OCI-LY7 (cell line): ENCODE measurements at regions not wholly inside any gene's neighbourhood (a gene's known extent, or its start where the extent isn't known, plus 50 kb on each side); places are given as distances from the start of the nearest gene placed in this dataset.

Experiments used
- BruUV-seq: library from RNA; stranded (reverse); fragments of 400-500 nt; replicated peaks from 2 replicates; lab custom pipeline; 2021; lab: Mats Ljungman, UMichigan
- CTCF ChIA-PET: fragments of 300-600 bp; sonication (Branson Sonifier 250); formaldehyde crosslinking; loops from one replicate; lab custom pipeline; 2022; ENCODE audit warnings: antibody characterized with exemption; ENCODE audit not compliant: unreplicated experiment; lab: Charles Lee
- POLR2A ChIA-PET: fragments of 300-600 bp; sonication (Branson Sonifier 250); formaldehyde crosslinking; loops from one replicate; lab custom pipeline; 2022; ENCODE audit warnings: antibody characterized with exemption; lab: Charles Lee
- DNase-seq: peaks from one replicate; pipeline ENCODE4 v3.0.0-alpha.2; 2015; ENCODE audit warnings: low spot score
- H2AFZ ChIP-seq: fragments of 200-600 bp; sonication (generic), shearing (Covaris generic); 2 replicates; pipeline ENCODE4 v1.6.1; 2014; ENCODE audit warnings: mild to moderate bottlenecking, antibody characterized with exemption, low read length, moderate library complexity
- H3K27ac ChIP-seq: fragments of 200-600 bp; sonication (generic); 2 replicates; pipeline ENCODE4 v1.5.1; 2014; ENCODE audit warnings: mixed run types, low read depth, mild to moderate bottlenecking, moderate library complexity, low read length, inconsistent platforms; ENCODE audit not compliant: poor library complexity, severe bottlenecking
- H3K36me3 ChIP-seq: fragments of 200-600 bp; sonication (generic); 2 replicates; pipeline ENCODE4 v1.6.1; 2014; ENCODE audit warnings: mild to moderate bottlenecking, antibody characterized with exemption, low read length, moderate library complexity, mixed read lengths; ENCODE audit not compliant: insufficient read depth
- H3K4me1 ChIP-seq: fragments of 200-600 bp; sonication (generic); 2 replicates; pipeline ENCODE4 v1.5.1; 2014; ENCODE audit warnings: mild to moderate bottlenecking, low read length; ENCODE audit not compliant: insufficient read depth, poor library complexity, severe bottlenecking
- H3K4me2 ChIP-seq: fragments of 200-600 bp; sonication (generic); 2 replicates; pipeline ENCODE4 v1.6.1; 2014; ENCODE audit warnings: mild to moderate bottlenecking, low read length
- H3K4me3 ChIP-seq: fragments of 200-600 bp; sonication (generic); 2 replicates; pipeline ENCODE4 v1.5.1; 2014; ENCODE audit warnings: mild to moderate bottlenecking, low read depth, low read length; ENCODE audit not compliant: poor library complexity, severe bottlenecking
- H3K79me2 ChIP-seq: fragments of 200-600 bp; sonication (generic); 2 replicates; pipeline ENCODE4 v1.6.1; 2016; ENCODE audit warnings: low read depth, mild to moderate bottlenecking, low read length, moderate library complexity, mixed read lengths; ENCODE audit not compliant: insufficient read depth
- H3K9me2 ChIP-seq: fragments of 200-600 bp; sonication (generic); 2 replicates; pipeline ENCODE4 v1.6.1; 2016; ENCODE audit warnings: mild to moderate bottlenecking, low read length, mixed read lengths; ENCODE audit not compliant: insufficient read depth
- H3K9me3 ChIP-seq: fragments of 200-600 bp; sonication (generic); 2 replicates; pipeline ENCODE4 v1.6.1; 2014; ENCODE audit warnings: mild to moderate bottlenecking, mixed run types, low read length, mixed read lengths
- H4K20me1 ChIP-seq: fragments of 200-600 bp; sonication (generic); 2 replicates; pipeline ENCODE4 v1.6.1; 2014; ENCODE audit warnings: mild to moderate bottlenecking, antibody characterized with exemption, low read length, moderate library complexity, mixed read lengths; ENCODE audit not compliant: insufficient read depth
- CTCF ChIP-seq: fragments of 200-600 bp; sonication (generic); conservative IDR thresholded peaks from 2 replicates; pipeline ENCODE4 v1.5.1; 2014; ENCODE audit warnings: mild to moderate bottlenecking, antibody characterized with exemption, low read length, moderate library complexity, mixed read lengths
- EZH2phosphoT487 ChIP-seq: fragments of 200-600 bp; sonication (generic); IDR thresholded peaks from 2 replicates; pipeline ENCODE4 v1.6.1; 2018; ENCODE audit warnings: low read depth, borderline replicate concordance, mild to moderate bottlenecking, mixed run types, antibody characterized with exemption, low read length, moderate library complexity, mixed read lengths
- intact Hi-C: fragments of 100-400 bp; cut with micrococcal nuclease; formaldehyde crosslinking; loops from one replicate; pipeline ENCODE4 v1.10.0; 2022; ENCODE audit not compliant: unreplicated experiment

- no peak for TF ChIP-seq EZH2phosphoT487
- TF ChIP-seq CTCF: no peak
- Histone ChIP-seq H3K4me3 (no peak overlapping the region), H3K4me2 (no peak overlapping the region), H3K9me3 (no peaks in the 10 kb centered on the region), H3K9me2 (no peaks in the 10 kb centered on the region), H3K79me2 (no peaks in the 10 kb centered on the region), H3K27ac (no peak overlapping the region), H3K36me3 (no peaks in the 10 kb centered on the region), H4K20me1 (no peaks in the 10 kb centered on the region), H2AFZ (no peak overlapping the region), H3K4me1 (no peaks in the 10 kb centered on the region)
- intact Hi-C loops: no loop called here
- no peak for DNase-seq
- ChIA-PET CTCF (no interaction called here), POLR2A (no interaction called here)
- BruUV-seq: no TSS peak
These were observed 100.5 kb upstream of the AADAT start for GRCh38 chr4:170190265-170190664.

GRCh38 chr4:170170861-170171260 is 81.1 kb upstream of the AADAT start:
- Histone ChIP-seq H2AFZ (no peak overlapping the region), H3K4me2 (no peak overlapping the region), H3K4me3 (no peak overlapping the region), H3K27ac (no peak overlapping the region), H3K4me1 (no peaks in the 10 kb centered on the region), H3K79me2 (no peaks in the 10 kb centered on the region), H3K9me3 (no peaks in the 10 kb centered on the region), H4K20me1 (no peaks in the 10 kb centered on the region), H3K9me2 (no peaks in the 10 kb centered on the region), H3K36me3 (no peaks in the 10 kb centered on the region)
- intact Hi-C loops: no loop called here
- TF ChIP-seq CTCF (no peak), EZH2phosphoT487 (no peak)
- POLR2A ChIA-PET: interaction anchor here (0.7 kb wide), 1 partner anchor 77 kb away, joined by 3 read pairs; no protein-coding TSS in a partner anchor
- CTCF ChIA-PET: no interaction called here
- DNase-seq: no peak
- no TSS peak for BruUV-seq

GRCh38 chr4:170169699-170170098 is 79.9 kb upstream of the AADAT start:
- H3K9me2 ChIP-seq: no peaks in the 10 kb centered on the region
- H3K4me2 ChIP-seq: no peak overlapping the region
- H3K9me3 ChIP-seq: no peaks in the 10 kb centered on the region
- CTCF ChIA-PET: no interaction called here
- DNase-seq: no peak
- H3K79me2 ChIP-seq: no peaks in the 10 kb centered on the region
- H3K36me3 ChIP-seq: no peaks in the 10 kb centered on the region
- no TSS peak for BruUV-seq
- POLR2A ChIA-PET: interaction anchor here (0.5 to 1.3 kb wide), 3 partner anchors 9 to 178 kb away, joined by 3 to 5 read pairs (median 3); no protein-coding TSS in a partner anchor
- no peaks in the 10 kb centered on the region for H4K20me1 ChIP-seq
- no peak for TF ChIP-seq CTCF
- TF ChIP-seq EZH2phosphoT487: no peak
- H3K27ac ChIP-seq: no peak overlapping the region
- H2AFZ ChIP-seq: no peak overlapping the region
- H3K4me1 ChIP-seq: no peaks in the 10 kb centered on the region
- intact Hi-C loops: no loop called here
- no peak overlapping the region for H3K4me3 ChIP-seq
